ENCODE measurements at regions not wholly inside any gene's neighbourhood (a gene's known extent, or its start where the extent isn't known, plus 50 kb on each side); places are given as distances from the start of the nearest gene placed in this dataset.

DNA sequence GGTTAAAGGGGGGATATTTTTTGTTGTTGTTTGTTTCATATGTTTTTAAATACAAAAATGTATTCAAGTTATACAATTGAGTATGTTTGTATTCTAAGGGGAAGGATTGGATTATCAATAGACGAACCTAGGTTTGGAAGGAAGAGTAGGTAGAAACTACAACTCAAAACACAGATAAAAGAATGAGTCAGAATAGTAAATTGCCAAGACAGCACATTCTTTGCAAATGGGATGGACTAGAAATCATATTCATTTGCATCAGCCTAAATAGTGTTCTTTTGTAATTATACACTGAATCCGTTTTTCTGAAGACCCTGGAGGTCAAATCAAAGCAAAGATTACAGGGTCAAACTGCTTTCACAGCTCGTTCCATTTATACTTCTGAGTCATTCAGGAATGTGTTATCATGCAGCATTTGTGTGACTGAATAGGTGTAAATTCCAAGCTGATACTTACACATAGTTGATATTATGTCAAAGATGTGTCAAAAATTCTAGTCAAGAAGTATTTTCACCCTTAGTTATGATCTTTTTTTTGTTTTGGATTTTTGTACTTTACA lies 273.3 kb upstream of the FAT4 start:
- TF ChIP-seq CTCF (IDR thresholded peaks at IDR 0.05) (no peak), POLR2A (IDR thresholded peaks at IDR 0.05) (no peak), EP300 (IDR thresholded peaks at IDR 0.05) (no peak)
